ENCODE measurements at regions not wholly inside any gene's neighbourhood (a gene's known extent, or its start where the extent isn't known, plus 50 kb on each side); places are given as distances from the start of the nearest gene placed in this dataset.

DNA sequence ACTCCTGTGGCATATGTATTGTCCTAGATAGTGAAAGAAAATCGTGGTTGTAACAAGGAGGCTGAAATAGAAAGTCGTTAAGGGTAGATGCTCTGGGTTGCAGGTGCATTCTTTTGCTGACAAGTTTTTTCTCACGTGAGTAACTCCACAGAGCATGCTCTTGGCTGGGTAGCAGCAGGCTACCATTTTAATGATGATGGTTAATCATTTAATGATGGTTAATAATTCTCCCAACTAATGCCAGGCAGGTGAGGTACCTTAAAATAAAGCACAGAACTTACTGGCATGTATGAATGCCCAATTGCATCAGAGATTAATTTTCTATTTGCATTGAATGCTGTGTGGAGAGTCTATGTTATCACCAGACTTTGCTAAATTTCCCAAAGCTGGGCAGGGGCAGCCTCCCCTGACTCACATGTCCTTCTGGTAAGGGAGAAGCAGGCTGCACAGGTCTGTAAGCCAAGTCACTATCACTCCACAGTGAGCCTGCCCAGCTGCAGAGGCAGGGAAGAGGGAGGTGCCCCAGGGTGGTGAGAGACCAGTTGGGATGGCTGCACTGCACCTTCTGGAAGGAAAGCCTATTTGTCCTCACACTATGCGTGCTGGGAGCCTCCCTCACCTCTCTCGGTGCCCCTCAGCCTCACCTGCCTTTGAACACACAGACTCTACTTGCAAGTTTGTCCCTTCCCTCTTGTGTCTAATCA, 287.0 kb upstream of the IGFBP3 start:
- TF ChIP-seq, protein P1, sequence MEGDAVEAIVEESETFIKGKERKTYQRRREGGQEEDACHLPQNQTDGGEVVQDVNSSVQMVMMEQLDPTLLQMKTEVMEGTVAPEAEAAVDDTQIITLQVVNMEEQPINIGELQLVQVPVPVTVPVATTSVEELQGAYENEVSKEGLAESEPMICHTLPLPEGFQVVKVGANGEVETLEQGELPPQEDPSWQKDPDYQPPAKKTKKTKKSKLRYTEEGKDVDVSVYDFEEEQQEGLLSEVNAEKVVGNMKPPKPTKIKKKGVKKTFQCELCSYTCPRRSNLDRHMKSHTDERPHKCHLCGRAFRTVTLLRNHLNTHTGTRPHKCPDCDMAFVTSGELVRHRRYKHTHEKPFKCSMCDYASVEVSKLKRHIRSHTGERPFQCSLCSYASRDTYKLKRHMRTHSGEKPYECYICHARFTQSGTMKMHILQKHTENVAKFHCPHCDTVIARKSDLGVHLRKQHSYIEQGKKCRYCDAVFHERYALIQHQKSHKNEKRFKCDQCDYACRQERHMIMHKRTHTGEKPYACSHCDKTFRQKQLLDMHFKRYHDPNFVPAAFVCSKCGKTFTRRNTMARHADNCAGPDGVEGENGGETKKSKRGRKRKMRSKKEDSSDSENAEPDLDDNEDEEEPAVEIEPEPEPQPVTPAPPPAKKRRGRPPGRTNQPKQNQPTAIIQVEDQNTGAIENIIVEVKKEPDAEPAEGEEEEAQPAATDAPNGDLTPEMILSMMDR (IDR thresholded peaks at IDR 0.05) = no peak
- TF ChIP-seq POLR2A (IDR thresholded peaks at IDR 0.05) = no peak

All from adrenal gland (tissue), 5 donors.